ENCODE measurements at regions not wholly inside any gene's neighbourhood (a gene's known extent, or its start where the extent isn't known, plus 50 kb on each side); places are given as distances from the start of the nearest gene placed in this dataset.

- no peak for DNase-seq (ENCODE audit: low read depth)
- TF ChIP-seq CTCF (IDR thresholded peaks at IDR 0.05; ENCODE audit: control insufficient read depth, extremely low read depth, insufficient read depth): no peak
Observed at GRCh38 chr4:160127211-160127610, 1024.3 kb downstream of the RAPGEF2 start.

GRCh38 chr4:160129439-160129838 is 1026.6 kb downstream of the RAPGEF2 start:
- no peak for TF ChIP-seq CTCF (IDR thresholded peaks at IDR 0.05; ENCODE audit: control insufficient read depth, extremely low read depth, insufficient read depth)
- H3K4me3 ChIP-seq (ENCODE audit: low read depth, low read length): no peak overlapping the region
- no peak for DNase-seq (ENCODE audit: low read depth)

More at GRCh38 chr4:160127211-160127610, 1024.3 kb downstream of the RAPGEF2 start:
- H3K4me3 ChIP-seq (ENCODE audit: low read depth, low read length): no peak overlapping the region

- TF ChIP-seq CTCF (IDR thresholded peaks at IDR 0.05; ENCODE audit: control insufficient read depth, extremely low read depth, insufficient read depth): no peak
- DNase-seq (ENCODE audit: low read depth): no peak
- no peak overlapping the region for H3K4me3 ChIP-seq (ENCODE audit: low read depth, low read length)
Observed at GRCh38 chr4:160136021-160136420, 1033.1 kb downstream of the RAPGEF2 start.

GRCh38 chr4:160141206-160141605 is 1038.3 kb downstream of the RAPGEF2 start:
- DNase-seq (ENCODE audit: low read depth): no peak
- no peak for TF ChIP-seq CTCF (IDR thresholded peaks at IDR 0.05; ENCODE audit: control insufficient read depth, extremely low read depth, insufficient read depth)
- H3K4me3 ChIP-seq (ENCODE audit: low read depth, low read length): no peak overlapping the region

- TF ChIP-seq CTCF (IDR thresholded peaks at IDR 0.05; ENCODE audit: control insufficient read depth, extremely low read depth, insufficient read depth): no peak
- DNase-seq (ENCODE audit: low read depth): no peak
- H3K4me3 ChIP-seq (ENCODE audit: low read depth, low read length): no peak overlapping the region
Observed at GRCh38 chr4:160142579-160142978, 1039.7 kb downstream of the RAPGEF2 start.

- TF ChIP-seq CTCF (IDR thresholded peaks at IDR 0.05; ENCODE audit: control insufficient read depth, extremely low read depth, insufficient read depth): no peak
- H3K4me3 ChIP-seq (ENCODE audit: low read depth, low read length): no peak overlapping the region
- DNase-seq (ENCODE audit: low read depth): no peak
Observed at GRCh38 chr4:160143574-160143973, 1040.7 kb downstream of the RAPGEF2 start.

GRCh38 chr4:160159457-160159856 is 1056.6 kb downstream of the RAPGEF2 start:
- no peak overlapping the region for H3K4me3 ChIP-seq (ENCODE audit: low read depth, low read length)
- TF ChIP-seq CTCF (IDR thresholded peaks at IDR 0.05; ENCODE audit: control insufficient read depth, extremely low read depth, insufficient read depth): no peak
- DNase-seq (ENCODE audit: low read depth): no peak
